ENCODE measurements at regions not wholly inside any gene's neighbourhood (a gene's known extent, or its start where the extent isn't known, plus 50 kb on each side); places are given as distances from the start of the nearest gene placed in this dataset.

GRCh38 chr16:51522902-51523301 is 371.8 kb upstream of the SALL1 start:
- no peak for TF ChIP-seq GATA3 (IDR thresholded peaks at IDR 0.05; ENCODE audit: low read depth, low read length)
- TF ChIP-seq GATA2 (IDR thresholded peaks at IDR 0.05; ENCODE audit: low read depth, low read length) = no peak

Data from SH-SY5Y (cell line).